Posterior vena cava (tissue), 2 donors: ENCODE measurements at regions not wholly inside any gene's neighbourhood (a gene's known extent, or its start where the extent isn't known, plus 50 kb on each side); places are given as distances from the start of the nearest gene placed in this dataset.

Source experiments
- DNase-seq: peaks from one replicate; pipeline ENCODE4 v3.0.0-alpha.2; 2020; ENCODE audit warnings: low spot score
- intact Hi-C, 2 donors: fragments of 100-400 bp; cut with DNase I; formaldehyde crosslinking; loops; one replicate each; pipeline versions ENCODE4 v1.14.1 to v1.14.2; 2022 to 2023
- donor health status: DM: yes; HTN: yes; CAD: no.
- donor health status: DM: yes; HTN: yes; CAD: no.

DNA sequence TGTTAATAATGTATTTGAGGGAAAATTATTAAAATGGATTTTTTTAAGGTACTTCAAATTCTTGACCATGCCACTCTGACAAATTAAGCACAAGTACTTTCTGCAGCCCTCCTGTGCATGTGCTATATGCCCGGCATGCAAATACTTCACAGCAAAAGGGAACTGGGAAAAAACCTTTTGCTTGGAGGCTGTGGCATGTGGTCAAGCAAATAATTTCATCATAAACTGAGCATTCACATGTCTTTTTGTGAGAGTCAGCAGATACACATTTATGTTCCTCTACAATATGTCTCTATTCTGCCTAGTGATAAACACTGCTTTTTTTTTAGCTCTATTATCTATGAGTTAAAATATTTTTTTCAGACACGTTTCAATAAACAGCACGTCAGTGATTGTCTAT, 53.7 kb upstream of the SEMA3A start:
- intact Hi-C loops: loop anchor here in 1 of 2 donors (10.0 kb wide), 1 partner anchor 1307 kb away; no protein-coding TSS in a partner anchor
- DNase-seq: no peak

- intact Hi-C loops: loop anchor here in 1 of 2 donors (10.0 kb wide), 1 partner anchor 1307 kb away; no protein-coding TSS in a partner anchor
- no peak for DNase-seq
Measured at GRCh38 chr7:84247591-84247990, 53.0 kb upstream of the SEMA3A start.

DNA sequence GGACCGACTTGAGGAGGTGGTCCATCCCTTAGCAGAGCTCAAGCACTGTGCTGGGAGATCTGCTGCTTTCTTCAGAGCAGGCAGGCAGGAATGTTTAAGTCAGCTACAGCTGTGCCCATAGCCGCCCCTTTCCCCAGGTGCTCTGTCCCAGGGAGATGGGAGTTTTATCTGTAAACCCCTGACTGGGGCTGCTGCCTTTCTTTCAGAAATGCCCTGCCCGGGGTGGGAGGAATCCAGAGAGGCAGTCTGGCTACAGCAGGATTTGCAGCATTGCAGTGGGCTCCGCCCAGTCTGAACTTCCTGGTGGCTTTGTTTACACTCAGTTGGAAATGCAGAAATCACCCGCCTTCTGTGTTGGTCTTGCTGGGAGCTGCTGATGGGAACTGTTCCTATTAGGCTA, 51.2 kb upstream of the SEMA3A start:
- DNase-seq: peak; percentile 64
- intact Hi-C loops: loop anchor here in 1 of 2 donors (10.0 kb wide), 1 partner anchor 1309 kb away; no protein-coding TSS in a partner anchor
